Mesendoderm (in vitro differentiated cells): ENCODE measurements at regions not wholly inside any gene's neighbourhood (a gene's known extent, or its start where the extent isn't known, plus 50 kb on each side); places are given as distances from the start of the nearest gene placed in this dataset.

Source experiments
- DNase-seq: peaks from one replicate; pipeline ENCODE4 v3.0.0; 2013
- H2AK5ac ChIP-seq: 2 replicates; pipeline ENCODE4 v1.6.1; 2013; ENCODE audit warnings: low read length, inconsistent platforms
- H2BK120ac ChIP-seq: 2 replicates; pipeline ENCODE4 v1.6.1; 2013; ENCODE audit warnings: low read depth, mild to moderate bottlenecking, low read length, moderate library complexity, mixed read lengths
- H2BK15ac ChIP-seq: replicated peaks from 2 replicates; pipeline ENCODE4 v1.6.1; 2013; ENCODE audit warnings: low read depth, mild to moderate bottlenecking, moderate library complexity
- H2BK5ac ChIP-seq: 2 replicates; pipeline ENCODE4 v1.6.1; 2013; ENCODE audit warnings: low read length, inconsistent platforms
- H3K18ac ChIP-seq: 2 replicates; pipeline ENCODE4 v1.6.1; 2013; ENCODE audit warnings: mild to moderate bottlenecking, low read length, mixed read lengths
- H3K23ac ChIP-seq: one replicate; pipeline ENCODE4 v1.6.1; 2013; ENCODE audit warnings: low read length
- H3K27ac ChIP-seq: 2 replicates; pipeline ENCODE4 v1.5.1; 2013; ENCODE audit warnings: low read depth, mild to moderate bottlenecking, inconsistent platforms, low read length, moderate library complexity
- H3K27me3 ChIP-seq: 2 replicates; pipeline ENCODE4 v1.6.1; 2013; ENCODE audit warnings: low read length, control low read depth, mild to moderate bottlenecking, inconsistent platforms; ENCODE audit not compliant: insufficient read depth, poor library complexity
- H3K36me3 ChIP-seq: 2 replicates; pipeline ENCODE4 v1.6.1; 2013; ENCODE audit warnings: low read length, inconsistent platforms; ENCODE audit not compliant: control insufficient read depth, insufficient read depth
- H3K4ac ChIP-seq: one replicate; pipeline ENCODE4 v1.6.1; 2013; ENCODE audit warnings: low read depth, mild to moderate bottlenecking, low read length, moderate library complexity
- H3K4me1 ChIP-seq: 2 replicates; pipeline ENCODE4 v1.6.1; 2013; ENCODE audit warnings: low read depth, low read length, inconsistent platforms; ENCODE audit not compliant: control insufficient read depth
- H3K4me2 ChIP-seq: 2 replicates; pipeline ENCODE4 v1.6.1; 2013; ENCODE audit warnings: low read length
- H3K4me3 ChIP-seq: 2 replicates; pipeline ENCODE4 v1.5.1; 2013; ENCODE audit warnings: mild to moderate bottlenecking, low read length
- H3K56ac ChIP-seq: one replicate; pipeline ENCODE4 v1.6.1; 2013; ENCODE audit warnings: low read length
- H3K79me1 ChIP-seq: 2 replicates; pipeline ENCODE4 v1.6.1; 2013; ENCODE audit warnings: low read length, inconsistent platforms
- H3K79me2 ChIP-seq: 2 replicates; pipeline ENCODE4 v1.6.1; 2013; ENCODE audit warnings: mild to moderate bottlenecking, low read length; ENCODE audit not compliant: control insufficient read depth, insufficient read depth
- H3K9ac ChIP-seq: 2 replicates; pipeline ENCODE4 v1.6.1; 2013; ENCODE audit warnings: low read length, inconsistent platforms
- H4K5ac ChIP-seq: one replicate; pipeline ENCODE4 v1.6.1; 2013; ENCODE audit warnings: low read length
- H4K8ac ChIP-seq: one replicate; pipeline ENCODE4 v1.6.1; 2013; ENCODE audit warnings: low read depth, mild to moderate bottlenecking, control low read depth, low read length, moderate library complexity
- WGBS: extraction: QIAGEN DNeasy Blood & Tissue Kit; methylation state at CpG from one replicate; pipeline ENCODE4 v1.1.7; 2013; ENCODE audit warnings: low lambda C conversion rate, missing lambda C conversion rate; ENCODE audit not compliant: insufficient coverage; ENCODE audit errors: extremely low coverage; 5-methylcytosine and 5-hydroxymethylcytosine counted together

GRCh38 chr2:40625849-40626248 lies 174.0 kb upstream of the SLC8A1 start:
- WGBS = no CpG with 5 or more reads among the region's 3 CpGs

GRCh38 chr2:40628556-40628955 lies 176.7 kb upstream of the SLC8A1 start:
- no peak overlapping the region for H3K27ac ChIP-seq
- H3K27me3 ChIP-seq = no peaks in the 10 kb centered on the region
- no peak overlapping the region for H4K5ac ChIP-seq
- no peak overlapping the region for H3K4me3 ChIP-seq
- no peak for DNase-seq
- no CpG with 5 or more reads among the region's 3 CpGs for WGBS
- no peak overlapping the region for H3K9ac ChIP-seq
- no peak overlapping the region for H2AK5ac ChIP-seq
- H3K4ac ChIP-seq = no peak overlapping the region
- no peaks in the 10 kb centered on the region for H3K79me2 ChIP-seq
- H3K36me3 ChIP-seq = no peaks in the 10 kb centered on the region
- H2BK120ac ChIP-seq = no peak overlapping the region
- no peak overlapping the region for H2BK15ac ChIP-seq
- no peaks in the 10 kb centered on the region for H3K79me1 ChIP-seq
- no peaks in the 10 kb centered on the region for H3K4me1 ChIP-seq
- H3K18ac ChIP-seq = no peak overlapping the region
- H3K4me2 ChIP-seq = no peak overlapping the region
- H3K56ac ChIP-seq = no peak overlapping the region
- no peak overlapping the region for H4K8ac ChIP-seq
- H3K23ac ChIP-seq = no peak overlapping the region
- H2BK5ac ChIP-seq = no peak overlapping the region

More at GRCh38 chr2:40625849-40626248, 174.0 kb upstream of the SLC8A1 start:
- Histone ChIP-seq H3K4me3 (no peak overlapping the region), H3K36me3 (no peaks in the 10 kb centered on the region), H3K79me2 (no peaks in the 10 kb centered on the region), H3K27ac (no peak overlapping the region), H2BK15ac (no peak overlapping the region), H3K9ac (no peak overlapping the region), H3K4me2 (no peak overlapping the region), H4K8ac (no peak overlapping the region), H4K5ac (no peak overlapping the region), H3K23ac (no peak overlapping the region), H3K79me1 (no peaks in the 10 kb centered on the region), H3K4me1 (no peaks in the 10 kb centered on the region), H3K56ac (no peak overlapping the region), H3K27me3 (no peaks in the 10 kb centered on the region), H3K18ac (no peak overlapping the region), H2BK120ac (no peak overlapping the region), H3K4ac (no peak overlapping the region), H2AK5ac (no peak overlapping the region), H2BK5ac (no peak overlapping the region)
- DNase-seq = no peak

DNA sequence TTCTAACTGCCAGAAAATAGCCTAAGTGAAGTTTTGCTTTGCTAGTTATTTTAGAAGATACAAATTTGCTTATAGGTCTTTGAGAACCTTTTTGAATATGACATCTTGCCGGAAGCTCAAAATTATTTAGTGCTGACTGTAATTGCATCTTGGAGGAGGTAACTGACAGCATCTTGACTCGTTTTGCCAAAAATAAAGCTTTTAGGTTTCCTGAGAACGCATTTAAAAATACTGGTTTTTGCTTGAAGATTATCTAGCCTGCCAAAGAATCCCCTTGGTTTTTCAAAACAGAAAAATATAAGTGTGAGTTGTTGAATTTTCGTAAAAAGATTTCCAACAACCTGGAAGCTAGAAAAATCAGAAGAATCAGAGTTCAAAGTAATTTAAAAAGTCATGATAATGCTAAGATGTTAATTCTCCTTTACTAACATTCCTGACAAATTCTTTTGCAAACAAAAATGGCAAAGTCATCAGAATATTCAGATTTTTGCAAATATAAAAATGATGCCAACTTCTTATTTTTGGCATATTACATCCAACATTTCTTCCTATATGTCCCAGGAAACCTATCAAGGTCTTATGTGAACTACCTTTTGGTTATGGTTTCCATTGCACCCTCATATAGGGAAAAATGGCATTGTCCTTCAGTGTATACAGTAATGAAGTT lies 178.0 kb upstream of the SLC8A1 start:
- Histone ChIP-seq H4K5ac (no peak overlapping the region), H3K4me1 (no peaks in the 10 kb centered on the region), H3K56ac (no peak overlapping the region), H3K79me2 (no peaks in the 10 kb centered on the region), H3K4me3 (no peak overlapping the region), H3K4me2 (no peak overlapping the region), H3K9ac (no peak overlapping the region), H3K27ac (no peak overlapping the region), H3K79me1 (no peaks in the 10 kb centered on the region), H3K18ac (no peak overlapping the region), H3K4ac (no peak overlapping the region), H2BK120ac (no peak overlapping the region), H2BK5ac (no peak overlapping the region), H3K23ac (no peak overlapping the region), H3K36me3 (no peaks in the 10 kb centered on the region), H2BK15ac (no peak overlapping the region), H4K8ac (no peak overlapping the region), H3K27me3 (no peaks in the 10 kb centered on the region), H2AK5ac (no peak overlapping the region)
- no peak for DNase-seq
- WGBS = no CpG with 5 or more reads among the region's 4 CpGs

DNA sequence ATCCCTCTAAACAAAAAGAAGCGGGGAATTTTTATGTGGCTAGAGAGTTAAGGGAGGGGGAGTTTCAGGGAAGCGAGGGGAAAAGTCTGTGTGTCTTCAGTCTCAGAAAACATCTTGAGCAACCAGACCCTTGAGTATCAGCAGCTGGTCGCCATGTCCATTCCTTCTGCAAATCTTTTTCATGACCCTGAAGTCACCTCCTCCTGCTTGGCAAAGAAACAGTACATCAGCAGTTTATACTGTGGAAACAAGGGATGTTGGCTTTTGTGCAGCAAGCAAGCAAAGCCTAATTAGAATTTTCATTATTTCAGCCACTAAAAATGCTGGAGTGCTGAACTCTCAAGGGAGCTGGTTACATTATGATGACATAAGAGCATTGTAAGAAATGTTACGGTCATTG lies 187.4 kb upstream of the SLC8A1 start:
- Histone ChIP-seq H4K5ac (no peak overlapping the region), H3K4me3 (no peak overlapping the region), H3K27ac (no peak overlapping the region), H3K18ac (no peak overlapping the region), H2AK5ac (no peak overlapping the region), H3K27me3 (no peaks in the 10 kb centered on the region), H3K79me2 (no peaks in the 10 kb centered on the region), H3K4me1 (no peaks in the 10 kb centered on the region), H4K8ac (no peak overlapping the region), H3K79me1 (no peaks in the 10 kb centered on the region), H3K36me3 (no peaks in the 10 kb centered on the region), H2BK15ac (no peak overlapping the region), H3K9ac (no peak overlapping the region), H2BK5ac (no peak overlapping the region), H3K56ac (no peak overlapping the region), H3K4me2 (no peak overlapping the region), H3K4ac (no peak overlapping the region), H2BK120ac (no peak overlapping the region), H3K23ac (no peak overlapping the region)
- no CpG with 5 or more reads among the region's 4 CpGs for WGBS
- no peak for DNase-seq

GRCh38 chr2:40642237-40642636 lies 190.3 kb upstream of the SLC8A1 start:
- no peaks in the 10 kb centered on the region for H3K36me3 ChIP-seq
- no peak overlapping the region for H3K4me3 ChIP-seq
- no peak overlapping the region for H3K4me2 ChIP-seq
- no peaks in the 10 kb centered on the region for H3K79me1 ChIP-seq
- no peak for DNase-seq
- H3K4me1 ChIP-seq = no peaks in the 10 kb centered on the region
- no peak overlapping the region for H2BK15ac ChIP-seq
- H2AK5ac ChIP-seq = no peak overlapping the region
- H3K56ac ChIP-seq = no peak overlapping the region
- H4K5ac ChIP-seq = no peak overlapping the region
- H3K79me2 ChIP-seq = no peaks in the 10 kb centered on the region
- no peak overlapping the region for H3K27ac ChIP-seq
- WGBS = no CpG with 5 or more reads among the region's 1 CpG
- no peak overlapping the region for H2BK120ac ChIP-seq
- no peaks in the 10 kb centered on the region for H3K27me3 ChIP-seq
- no peak overlapping the region for H2BK5ac ChIP-seq
- no peak overlapping the region for H3K4ac ChIP-seq
- H4K8ac ChIP-seq = no peak overlapping the region
- no peak overlapping the region for H3K18ac ChIP-seq
- H3K9ac ChIP-seq = no peak overlapping the region
- no peak overlapping the region for H3K23ac ChIP-seq

- Histone ChIP-seq H3K4me3 (no peak overlapping the region), H3K27ac (no peak overlapping the region), H3K9ac (no peak overlapping the region), H2BK120ac (no peak overlapping the region), H3K79me1 (no peaks in the 10 kb centered on the region), H3K4me2 (no peak overlapping the region), H3K79me2 (no peaks in the 10 kb centered on the region), H3K4ac (no peak overlapping the region), H2BK5ac (no peak overlapping the region), H3K36me3 (no peaks in the 10 kb centered on the region), H2AK5ac (no peak overlapping the region), H4K5ac (no peak overlapping the region), H3K27me3 (no peaks in the 10 kb centered on the region), H3K18ac (no peak overlapping the region), H2BK15ac (no peak overlapping the region), H3K4me1 (no peaks in the 10 kb centered on the region), H3K23ac (no peak overlapping the region), H3K56ac (no peak overlapping the region), H4K8ac (no peak overlapping the region)
- WGBS = no CpG with 5 or more reads among the region's 2 CpGs
- no peak for DNase-seq
Measured at GRCh38 chr2:40642726-40643125, 190.8 kb upstream of the SLC8A1 start.
